ENCODE measurements at regions not wholly inside any gene's neighbourhood (a gene's known extent, or its start where the extent isn't known, plus 50 kb on each side); places are given as distances from the start of the nearest gene placed in this dataset.
"Not testable (repeated sequence)": the region's sequence is repeated elsewhere in the genome, so short reads cannot be mapped to it uniquely, and the experiment has no call there.

GRCh38 chr1:67482733-67483482, 52.7 kb upstream of the SERBP1 start:
- no peak for DNase-seq (ENCODE audit: low spot score)

- DNase-seq (ENCODE audit: low spot score), result no peak
Measured at GRCh38 chr1:67484492-67484891, 54.3 kb upstream of the SERBP1 start.

- DNase-seq (ENCODE audit: low spot score), result no peak
Measured at GRCh38 chr1:67485046-67485811, 55.0 kb upstream of the SERBP1 start.

- peak; percentile 44 for DNase-seq (ENCODE audit: low spot score)
Measured at GRCh38 chr1:67489643-67490042, 59.4 kb upstream of the SERBP1 start.

- DNase-seq (ENCODE audit: low spot score), result no peak
Measured at GRCh38 chr1:67491280-67491679, 61.1 kb upstream of the SERBP1 start.

GRCh38 chr1:67493148-67493547, 62.9 kb upstream of the SERBP1 start:
- no peak for DNase-seq (ENCODE audit: low spot score)

GRCh38 chr1:67495327-67495726, 65.1 kb upstream of the SERBP1 start:
- no peak for DNase-seq (ENCODE audit: low spot score)

GRCh38 chr1:67496329-67496728, 66.1 kb upstream of the SERBP1 start:
- DNase-seq (ENCODE audit: low spot score), result no peak

- peak; percentile 96 for DNase-seq (ENCODE audit: low spot score)
Measured at GRCh38 chr1:67500413-67500959, 70.3 kb upstream of the SERBP1 start.

- DNase-seq (ENCODE audit: low spot score), result no peak
Measured at GRCh38 chr1:67503974-67504373, 73.8 kb upstream of the SERBP1 start.

- not testable (repeated sequence) for DNase-seq (ENCODE audit: low spot score)
Measured at GRCh38 chr1:67513392-67514294, 83.4 kb upstream of the SERBP1 start.

GRCh38 chr1:67514300-67514699, 84.1 kb upstream of the SERBP1 start:
- no peak for DNase-seq (ENCODE audit: low spot score)

- no peak for DNase-seq (ENCODE audit: low spot score)
Measured at GRCh38 chr1:67514786-67515185, 84.6 kb upstream of the SERBP1 start.

GRCh38 chr1:67515324-67516080, 85.3 kb upstream of the SERBP1 start:
- no peak for DNase-seq (ENCODE audit: low spot score)

- DNase-seq (ENCODE audit: low spot score), result no peak
Measured at GRCh38 chr1:67517046-67517445, 86.8 kb upstream of the SERBP1 start.

GRCh38 chr1:67522001-67522441, 91.8 kb upstream of the SERBP1 start:
- DNase-seq (ENCODE audit: low spot score), result no peak

- no peak for DNase-seq (ENCODE audit: low spot score)
Measured at GRCh38 chr1:67522793-67523192, 92.6 kb upstream of the SERBP1 start.

- DNase-seq (ENCODE audit: low spot score), result no peak
Measured at GRCh38 chr1:67524143-67525052, 94.2 kb upstream of the SERBP1 start.

- no peak for DNase-seq (ENCODE audit: low spot score)
Measured at GRCh38 chr1:67525053-67525760, 95.0 kb upstream of the SERBP1 start.

GRCh38 chr1:67528141-67528540, 97.9 kb upstream of the SERBP1 start:
- DNase-seq (ENCODE audit: low spot score), result no peak

Measured in NAMALWA (cell line).